HG03460 (cell line): ENCODE measurements at regions not wholly inside any gene's neighbourhood (a gene's known extent, or its start where the extent isn't known, plus 50 kb on each side); places are given as distances from the start of the nearest gene placed in this dataset.
"Not testable (repeated sequence)": the region's sequence is repeated elsewhere in the genome, so short reads cannot be mapped to it uniquely, and the experiment has no call there.

ENCODE experiments used
- ATAC-seq: cut with Tn5 transposase; IDR thresholded peaks from one replicate; pipeline ENCODE4 v1.9.1; 2021; ENCODE audit not compliant: unreplicated experiment

GRCh38 chr7:81839708-81840369, 70.0 kb upstream of the HGF start:
- peak; percentile 71 for ATAC-seq

GRCh38 chr7:81833401-81833800, 63.6 kb upstream of the HGF start:
- ATAC-seq: no peak

- ATAC-seq: no peak
Measured at GRCh38 chr7:81831883-81832282, 62.0 kb upstream of the HGF start.

DNA sequence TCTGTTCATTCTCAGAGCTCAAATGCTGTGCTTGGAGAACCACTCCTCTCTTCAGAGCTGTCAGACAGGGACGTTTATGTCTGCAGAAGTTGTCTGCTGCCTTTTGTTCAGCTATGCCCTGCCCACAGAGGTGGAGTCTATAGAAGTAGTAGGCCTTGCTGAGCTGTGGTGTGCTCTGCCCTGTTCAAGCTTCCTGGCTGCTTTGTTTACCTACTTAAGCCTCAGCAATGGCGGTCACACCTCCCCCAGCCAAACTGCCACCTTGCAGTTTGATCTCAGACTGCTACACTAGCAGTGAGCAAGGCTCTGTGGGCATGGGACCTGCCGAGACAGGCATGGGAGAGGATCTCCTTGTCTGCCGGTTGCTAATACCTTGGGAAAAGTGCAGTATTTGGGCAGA, 59.7 kb upstream of the HGF start:
- ATAC-seq: not testable (repeated sequence)

- ATAC-seq: no peak
Measured at GRCh38 chr7:81822811-81823210, 53.0 kb upstream of the HGF start.

- ATAC-seq: no peak
Measured at GRCh38 chr7:81819861-81820260, 50.0 kb upstream of the HGF start.
